ENCODE measurements at regions not wholly inside any gene's neighbourhood (a gene's known extent, or its start where the extent isn't known, plus 50 kb on each side); places are given as distances from the start of the nearest gene placed in this dataset.

DNA sequence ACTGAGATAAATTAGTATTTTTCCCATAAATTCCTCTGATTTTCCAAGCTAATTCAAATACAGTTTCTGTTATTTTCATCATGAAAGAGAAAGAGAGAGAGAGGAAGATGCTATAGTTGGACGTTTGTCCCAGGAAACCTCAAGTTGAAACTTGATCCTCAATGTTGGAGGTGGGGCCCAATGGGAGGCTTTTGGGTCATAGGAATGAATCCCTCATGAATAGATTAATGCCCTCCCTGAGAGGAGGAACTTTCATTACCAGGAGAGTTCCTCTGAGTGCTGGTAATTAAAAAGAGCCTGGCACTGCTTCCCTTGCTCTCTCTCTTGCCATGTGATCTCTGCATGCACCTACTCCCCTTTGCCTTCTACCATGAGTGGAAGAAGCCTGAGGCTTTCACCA is 189.9 kb upstream of the SMC2 start:
- Histone ChIP-seq H3K4me3 (replicated peaks in 1 of 3; ENCODE audit: insufficient read depth in 1 of 3, low read depth in 1 of 3, low read length in 3 of 3) (no peak overlapping the region), H3K79me2 (ENCODE audit: control insufficient read depth, insufficient read depth, low read length) (no peaks in the 10 kb centered on the region), H3K27me3 (ENCODE audit: control insufficient read depth in 2 of 2, insufficient read depth in 2 of 2, low read length in 2 of 2) (no peaks in the 10 kb centered on the region), H3K27ac (ENCODE audit: insufficient read depth, low read depth, low read length) (no peak overlapping the region), H3K9me1 (replicated peaks; ENCODE audit: control insufficient read depth, extremely low read depth, insufficient read depth, low read length) (no peaks in the 10 kb centered on the region), H2AFZ (ENCODE audit: low read depth, low read length) (no peak overlapping the region), H3K4me1 (ENCODE audit: control insufficient read depth, extremely low read depth, insufficient read depth, low read length) (no peaks in the 10 kb centered on the region), H3K9ac (replicated peaks; ENCODE audit: extremely low read depth, insufficient read depth, low read length) (no peak overlapping the region), H4K20me1 (replicated peaks; ENCODE audit: control insufficient read depth, extremely low read depth, insufficient read depth, low read length) (no peaks in the 10 kb centered on the region), H3K36me3 (ENCODE audit: control insufficient read depth in 2 of 2, extremely low read depth in 1 of 2, insufficient read depth in 2 of 2, low read length in 2 of 2) (no peaks in the 10 kb centered on the region), H3K9me3 (replicated peaks; ENCODE audit: control insufficient read depth, insufficient read depth, low read length) (peaks cover 4% of the 10 kb centered on the region), H3K4me2 (ENCODE audit: insufficient read depth, low read length) (no peak overlapping the region)
- POLR2A ChIA-PET = no interaction called here
- no peak for DNase-seq (ENCODE audit: low read depth, low spot score)
- dilution Hi-C loops (cut with MboI; ENCODE audit: extremely low pct_ligation_motif_present, low sequenced_read_pairs) = no loop called here
- TF ChIP-seq EZH2 (IDR thresholded peaks at IDR 0.05; ENCODE audit: borderline replicate concordance, low read depth, low read length, severe bottlenecking) (no peak), POLR2A (IDR thresholded peaks at IDR 0.05; ENCODE audit: low read depth, low read length) (no peak)
- FAIRE-seq = no peak
- CTCF ChIA-PET = no interaction called here
- intact Hi-C loops (cut with micrococcal nuclease) = no loop called here
- no TSS peak for BruUV-seq (replicated peaks)

GRCh38 chr9:103913899-103914298 is 180.2 kb upstream of the SMC2 start:
- no TSS peak for BruUV-seq (replicated peaks)
- Histone ChIP-seq H3K9ac (replicated peaks; ENCODE audit: extremely low read depth, insufficient read depth, low read length) (no peak overlapping the region), H3K4me3 (replicated peaks in 1 of 3; ENCODE audit: insufficient read depth in 1 of 3, low read depth in 1 of 3, low read length in 3 of 3) (no peak overlapping the region), H3K4me2 (ENCODE audit: insufficient read depth, low read length) (no peak overlapping the region), H3K36me3 (ENCODE audit: control insufficient read depth in 2 of 2, extremely low read depth in 1 of 2, insufficient read depth in 2 of 2, low read length in 2 of 2) (no peaks in the 10 kb centered on the region), H3K4me1 (ENCODE audit: control insufficient read depth, extremely low read depth, insufficient read depth, low read length) (no peaks in the 10 kb centered on the region), H2AFZ (ENCODE audit: low read depth, low read length) (no peak overlapping the region), H3K9me3 (replicated peaks; ENCODE audit: control insufficient read depth, insufficient read depth, low read length) (peaks cover 17% of the 10 kb centered on the region), H3K79me2 (ENCODE audit: control insufficient read depth, insufficient read depth, low read length) (no peaks in the 10 kb centered on the region), H3K27me3 (ENCODE audit: control insufficient read depth in 2 of 2, insufficient read depth in 2 of 2, low read length in 2 of 2) (no peaks in the 10 kb centered on the region), H4K20me1 (replicated peaks; ENCODE audit: control insufficient read depth, extremely low read depth, insufficient read depth, low read length) (no peaks in the 10 kb centered on the region), H3K9me1 (replicated peaks; ENCODE audit: control insufficient read depth, extremely low read depth, insufficient read depth, low read length) (no peaks in the 10 kb centered on the region), H3K27ac (ENCODE audit: insufficient read depth, low read depth, low read length) (no peak overlapping the region)
- no peak for TF ChIP-seq EZH2 (IDR thresholded peaks at IDR 0.05; ENCODE audit: borderline replicate concordance, low read depth, low read length, severe bottlenecking)
- TF ChIP-seq MYC (IDR thresholded peaks at IDR 0.05; ENCODE audit: low read depth, low read length) = no peak
- no peak for TF ChIP-seq POLR2A (IDR thresholded peaks at IDR 0.05; ENCODE audit: low read depth, low read length)
- TF ChIP-seq, protein P1, sequence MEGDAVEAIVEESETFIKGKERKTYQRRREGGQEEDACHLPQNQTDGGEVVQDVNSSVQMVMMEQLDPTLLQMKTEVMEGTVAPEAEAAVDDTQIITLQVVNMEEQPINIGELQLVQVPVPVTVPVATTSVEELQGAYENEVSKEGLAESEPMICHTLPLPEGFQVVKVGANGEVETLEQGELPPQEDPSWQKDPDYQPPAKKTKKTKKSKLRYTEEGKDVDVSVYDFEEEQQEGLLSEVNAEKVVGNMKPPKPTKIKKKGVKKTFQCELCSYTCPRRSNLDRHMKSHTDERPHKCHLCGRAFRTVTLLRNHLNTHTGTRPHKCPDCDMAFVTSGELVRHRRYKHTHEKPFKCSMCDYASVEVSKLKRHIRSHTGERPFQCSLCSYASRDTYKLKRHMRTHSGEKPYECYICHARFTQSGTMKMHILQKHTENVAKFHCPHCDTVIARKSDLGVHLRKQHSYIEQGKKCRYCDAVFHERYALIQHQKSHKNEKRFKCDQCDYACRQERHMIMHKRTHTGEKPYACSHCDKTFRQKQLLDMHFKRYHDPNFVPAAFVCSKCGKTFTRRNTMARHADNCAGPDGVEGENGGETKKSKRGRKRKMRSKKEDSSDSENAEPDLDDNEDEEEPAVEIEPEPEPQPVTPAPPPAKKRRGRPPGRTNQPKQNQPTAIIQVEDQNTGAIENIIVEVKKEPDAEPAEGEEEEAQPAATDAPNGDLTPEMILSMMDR (IDR thresholded peaks at IDR 0.05; ENCODE audit: extremely low read depth in 1 of 2, insufficient read depth in 1 of 2, low read depth in 1 of 2, low read length in 2 of 2) = no peak
- TF ChIP-seq, protein P2, sequence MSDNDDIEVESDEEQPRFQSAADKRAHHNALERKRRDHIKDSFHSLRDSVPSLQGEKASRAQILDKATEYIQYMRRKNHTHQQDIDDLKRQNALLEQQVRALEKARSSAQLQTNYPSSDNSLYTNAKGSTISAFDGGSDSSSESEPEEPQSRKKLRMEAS (IDR thresholded peaks at IDR 0.05; ENCODE audit: insufficient read depth, insufficient read length) = no peak
- no peak for TF ChIP-seq GATA2 (IDR thresholded peaks at IDR 0.05; ENCODE audit: insufficient read depth, insufficient read length, low read depth, low read length)
- no peak for TF ChIP-seq FOS (IDR thresholded peaks at IDR 0.05; ENCODE audit: borderline replicate concordance, insufficient read depth, low read length)
- no peak for TF ChIP-seq POLR2AphosphoS5 (IDR thresholded peaks at IDR 0.05; ENCODE audit: insufficient read depth, low read depth, low read length)
- TF ChIP-seq JUN (IDR thresholded peaks at IDR 0.05; ENCODE audit: borderline replicate concordance, insufficient read depth, insufficient read length, low read depth) = no peak
- DNase-seq (ENCODE audit: low read depth, low spot score) (no peak), FAIRE-seq (no peak)
- POLR2A ChIA-PET = no interaction called here
- dilution Hi-C loops (cut with MboI; ENCODE audit: extremely low pct_ligation_motif_present, low sequenced_read_pairs) = no loop called here
- CTCF ChIA-PET = no interaction called here
- intact Hi-C loops (cut with micrococcal nuclease) = no loop called here
